ENCODE measurements at regions not wholly inside any gene's neighbourhood (a gene's known extent, or its start where the extent isn't known, plus 50 kb on each side); places are given as distances from the start of the nearest gene placed in this dataset.
A peak's percentile ranks its signal among the peaks of the same experiment; 100 is the strongest.

- H3K27ac ChIP-seq = no peak overlapping the region
These were observed 612.1 kb downstream of the KCNJ3 start for GRCh38 chr2:155310589-155310988.

GRCh38 chr2:155309483-155309882 lies 611.0 kb downstream of the KCNJ3 start:
- H3K27ac ChIP-seq = 0 out of 2 replicates have a peak overlapping the region, but pooled peaks have one; percentile 46
- TF ChIP-seq CTCF (IDR thresholded peaks at IDR 0.05) (no peak), ZFX (IDR thresholded peaks at IDR 0.05; ENCODE audit: borderline replicate concordance) (no peak)

More at GRCh38 chr2:155310589-155310988, 612.1 kb downstream of the KCNJ3 start:
- TF ChIP-seq CTCF (IDR thresholded peaks at IDR 0.05) = peak; percentile 47; the same call in 1 of the 2 replicates
- TF ChIP-seq ZFX (IDR thresholded peaks at IDR 0.05; ENCODE audit: borderline replicate concordance) = no peak

GRCh38 chr2:155308367-155309009 lies 610.0 kb downstream of the KCNJ3 start:
- peak overlapping the region; percentile 46 for H3K27ac ChIP-seq
- TF ChIP-seq CTCF (IDR thresholded peaks at IDR 0.05) (no peak), ZFX (IDR thresholded peaks at IDR 0.05; ENCODE audit: borderline replicate concordance) (no peak)

GRCh38 chr2:155301221-155301620 lies 602.7 kb downstream of the KCNJ3 start:
- no peak for TF ChIP-seq ZFX (IDR thresholded peaks at IDR 0.05; ENCODE audit: borderline replicate concordance)
- no peak for TF ChIP-seq CTCF (IDR thresholded peaks at IDR 0.05)

GRCh38 chr2:155298001-155298400 lies 599.5 kb downstream of the KCNJ3 start:
- no peak for TF ChIP-seq CTCF (IDR thresholded peaks at IDR 0.05)
- TF ChIP-seq ZFX (IDR thresholded peaks at IDR 0.05; ENCODE audit: borderline replicate concordance) = no peak
- H3K27ac ChIP-seq = no peak overlapping the region

More at GRCh38 chr2:155301221-155301620, 602.7 kb downstream of the KCNJ3 start:
- H3K27ac ChIP-seq = no peak overlapping the region

GRCh38 chr2:155294358-155294757 lies 595.9 kb downstream of the KCNJ3 start:
- TF ChIP-seq ZFX (IDR thresholded peaks at IDR 0.05; ENCODE audit: borderline replicate concordance) = no peak
- no peak for TF ChIP-seq CTCF (IDR thresholded peaks at IDR 0.05)
- H3K27ac ChIP-seq = no peak overlapping the region

GRCh38 chr2:155281907-155282306 lies 583.4 kb downstream of the KCNJ3 start:
- no peak for TF ChIP-seq CTCF (IDR thresholded peaks at IDR 0.05)
- no peak for TF ChIP-seq ZFX (IDR thresholded peaks at IDR 0.05; ENCODE audit: borderline replicate concordance)
- no peak overlapping the region for H3K27ac ChIP-seq
